ENCODE measurements at regions not wholly inside any gene's neighbourhood (a gene's known extent, or its start where the extent isn't known, plus 50 kb on each side); places are given as distances from the start of the nearest gene placed in this dataset.

DNA sequence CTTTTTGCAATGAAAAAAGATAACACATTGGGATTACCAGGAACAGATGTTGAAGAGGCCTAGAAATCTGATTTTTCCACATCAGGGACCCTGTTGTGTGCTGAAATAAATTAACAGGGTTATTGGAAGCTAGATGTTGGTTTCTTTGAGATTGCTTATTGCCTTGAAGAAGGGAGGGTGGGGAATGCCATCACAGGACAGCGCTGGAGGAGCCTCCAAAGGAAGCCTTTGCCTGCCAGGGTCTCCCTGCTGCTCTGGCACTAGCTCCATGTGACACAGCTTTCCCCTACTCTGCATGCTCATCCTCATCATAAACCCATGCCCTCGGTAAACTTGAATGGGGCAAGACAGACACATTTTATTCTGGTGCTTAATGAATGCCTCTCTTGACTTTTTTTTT lies 76.1 kb downstream of the MID1IP1 start:
- H3K9me3 ChIP-seq (ENCODE audit: control insufficient read depth, insufficient read depth, low read depth, low read length): no peaks in the 10 kb centered on the region

More for the DNA sequence above, 76.1 kb downstream of the MID1IP1 start:
- H3K4me1 ChIP-seq (ENCODE audit: control insufficient read depth, insufficient read depth, low read length): no peaks in the 10 kb centered on the region
- no peak overlapping the region for H3K4me3 ChIP-seq (ENCODE audit: low read depth, low read length)
- H3K36me3 ChIP-seq (ENCODE audit: control insufficient read depth in 2 of 2, insufficient read depth in 1 of 2, low read length in 2 of 2): no peaks in the 10 kb centered on the region
- H3K27ac ChIP-seq (ENCODE audit: extremely low read depth, low read depth, low read length): no peak overlapping the region
- ChIA-PET POLR2A (no interaction called here), CTCF (interaction anchor here (0.5 to 0.7 kb wide), 2 partner anchors 121 to 157 kb away, joined by 3 read pairs; no protein-coding TSS in a partner anchor)
- TF ChIP-seq PRDM10 (tag by site-specific recombination; IDR thresholded peaks at IDR 0.05) (no peak), ZNF404 (tag by site-specific recombination; IDR thresholded peaks at IDR 0.05) (no peak), ZNF473 (tag by site-specific recombination; IDR thresholded peaks at IDR 0.05) (no peak), ZNF585B (tag by site-specific recombination; IDR thresholded peaks at IDR 0.05) (no peak), ZNF624 (tag by site-specific recombination; IDR thresholded peaks at IDR 0.05) (no peak), ZNF510 (tag by site-specific recombination; IDR thresholded peaks at IDR 0.05; ENCODE audit: insufficient replicate concordance) (no peak), ZNF169 (tag by site-specific recombination; IDR thresholded peaks at IDR 0.05) (no peak), ZNF133 (tag by site-specific recombination; IDR thresholded peaks at IDR 0.05) (no peak), ZNF280C (tag by site-specific recombination; IDR thresholded peaks at IDR 0.05) (no peak), ZNF645 (tag by site-specific recombination; IDR thresholded peaks at IDR 0.05) (no peak)
- TF ChIP-seq, protein P1, sequence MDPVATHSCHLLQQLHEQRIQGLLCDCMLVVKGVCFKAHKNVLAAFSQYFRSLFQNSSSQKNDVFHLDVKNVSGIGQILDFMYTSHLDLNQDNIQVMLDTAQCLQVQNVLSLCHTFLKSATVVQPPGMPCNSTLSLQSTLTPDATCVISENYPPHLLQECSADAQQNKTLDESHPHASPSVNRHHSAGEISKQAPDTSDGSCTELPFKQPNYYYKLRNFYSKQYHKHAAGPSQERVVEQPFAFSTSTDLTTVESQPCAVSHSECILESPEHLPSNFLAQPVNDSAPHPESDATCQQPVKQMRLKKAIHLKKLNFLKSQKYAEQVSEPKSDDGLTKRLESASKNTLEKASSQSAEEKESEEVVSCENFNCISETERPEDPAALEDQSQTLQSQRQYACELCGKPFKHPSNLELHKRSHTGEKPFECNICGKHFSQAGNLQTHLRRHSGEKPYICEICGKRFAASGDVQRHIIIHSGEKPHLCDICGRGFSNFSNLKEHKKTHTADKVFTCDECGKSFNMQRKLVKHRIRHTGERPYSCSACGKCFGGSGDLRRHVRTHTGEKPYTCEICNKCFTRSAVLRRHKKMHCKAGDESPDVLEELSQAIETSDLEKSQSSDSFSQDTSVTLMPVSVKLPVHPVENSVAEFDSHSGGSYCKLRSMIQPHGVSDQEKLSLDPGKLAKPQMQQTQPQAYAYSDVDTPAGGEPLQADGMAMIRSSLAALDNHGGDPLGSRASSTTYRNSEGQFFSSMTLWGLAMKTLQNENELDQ (tag by site-specific recombination; IDR thresholded peaks at IDR 0.05; ENCODE audit: low read depth): no peak

All from HEK293 (cell line).